MM.1S (cell line): ENCODE measurements at regions not wholly inside any gene's neighbourhood (a gene's known extent, or its start where the extent isn't known, plus 50 kb on each side); places are given as distances from the start of the nearest gene placed in this dataset.

ENCODE experiments used
- DNase-seq: peaks from one replicate; pipeline ENCODE4 v3.0.0-alpha.2; 2015
- H2AFZ ChIP-seq: fragments of 300-600 bp; sonication (generic); 2 replicates; pipeline ENCODE4 v1.6.0; 2016; ENCODE audit warnings: antibody characterized with exemption, low read length
- H3F3A ChIP-seq: fragments of 300-600 bp; sonication (generic); 2 replicates; pipeline ENCODE4 v1.6.1; 2016; ENCODE audit warnings: mild to moderate bottlenecking, antibody characterized with exemption, low read length, moderate library complexity, mixed read lengths; ENCODE audit not compliant: insufficient read depth
- H3K27ac ChIP-seq: fragments of 300-600 bp; sonication (generic); 2 replicates; pipeline ENCODE4 v1.5.1; 2016; ENCODE audit warnings: mild to moderate bottlenecking, low read length
- H3K27me3 ChIP-seq: fragments of 300-600 bp; sonication (generic); replicated peaks from 2 replicates; pipeline ENCODE4 v1.6.0; 2016; ENCODE audit warnings: low read length; ENCODE audit not compliant: insufficient read depth
- H3K36me3 ChIP-seq: fragments of 300-600 bp; sonication (generic); replicated peaks from 2 replicates; pipeline ENCODE4 v1.6.1; 2016; ENCODE audit warnings: mild to moderate bottlenecking, low read length, mixed read lengths; ENCODE audit not compliant: insufficient read depth
- H3K4me1 ChIP-seq: fragments of 300-600 bp; sonication (generic); 2 replicates; pipeline ENCODE4 v1.6.1; 2016; ENCODE audit warnings: low read length, mixed read lengths
- H3K4me2 ChIP-seq: fragments of 300-600 bp; sonication (generic); 2 replicates; pipeline ENCODE4 v1.6.0; 2016; ENCODE audit warnings: low read depth, low read length
- H3K4me3 ChIP-seq: fragments of 300-600 bp; sonication (generic); 2 replicates; pipeline ENCODE4 v1.5.1; 2016; ENCODE audit warnings: low read length, mixed read lengths
- H3K79me2 ChIP-seq: fragments of 300-600 bp; sonication (generic); 2 replicates; pipeline ENCODE4 v1.6.1; 2016; ENCODE audit warnings: mixed run types, low read length, mixed read lengths
- H3K9ac ChIP-seq: fragments of 300-600 bp; sonication (generic); 2 replicates; pipeline ENCODE4 v1.6.1; 2016; ENCODE audit warnings: low read length, mixed read lengths
- H3K9me2 ChIP-seq: fragments of 300-600 bp; sonication (generic); replicated peaks from 2 replicates; pipeline ENCODE4 v1.6.1; 2016; ENCODE audit warnings: mild to moderate bottlenecking, low read length, mixed read lengths; ENCODE audit not compliant: insufficient read depth
- H3K9me3 ChIP-seq: fragments of 300-600 bp; sonication (generic); replicated peaks from 2 replicates; pipeline ENCODE4 v1.6.1; 2016; ENCODE audit warnings: mild to moderate bottlenecking, low read length, mixed read lengths; ENCODE audit not compliant: insufficient read depth
- H4K20me1 ChIP-seq: fragments of 300-600 bp; sonication (generic); 2 replicates; pipeline ENCODE4 v1.6.1; 2016; ENCODE audit warnings: mild to moderate bottlenecking, low read length, moderate library complexity, mixed read lengths; ENCODE audit not compliant: insufficient read depth
- CTCF ChIP-seq: fragments of 300-600 bp; sonication (generic); IDR thresholded peaks from 2 replicates; pipeline ENCODE4 v1.5.1; 2016; ENCODE audit warnings: antibody characterized with exemption, low read length, mixed read lengths
- EZH2 ChIP-seq: fragments of 300-600 bp; sonication (generic); optimal IDR thresholded peaks from 2 replicates; pipeline ENCODE3; 2017; ENCODE audit warnings: low read depth, mild to moderate bottlenecking, antibody characterized with exemption, low read length, mixed read lengths
- EZH2phosphoT487 ChIP-seq: fragments of 300-600 bp; sonication (generic); IDR thresholded peaks from 2 replicates; pipeline ENCODE4 v1.6.1; 2018; ENCODE audit warnings: antibody characterized with exemption, low read length

GRCh38 chr5:103674739-103675138 is 112.2 kb upstream of the NUDT12 start:
- TF ChIP-seq CTCF: no peak
- no peak for TF ChIP-seq EZH2phosphoT487
- TF ChIP-seq EZH2: no peak
- Histone ChIP-seq H3K9ac (no peak overlapping the region), H3K4me2 (no peak overlapping the region), H3K36me3 (no peaks in the 10 kb centered on the region), H4K20me1 (no peaks in the 10 kb centered on the region), H3F3A (no peaks in the 10 kb centered on the region), H3K4me1 (no peaks in the 10 kb centered on the region), H3K27me3 (no peaks in the 10 kb centered on the region), H3K79me2 (no peaks in the 10 kb centered on the region), H2AFZ (no peak overlapping the region), H3K27ac (no peak overlapping the region), H3K9me3 (no peaks in the 10 kb centered on the region), H3K9me2 (no peaks in the 10 kb centered on the region), H3K4me3 (no peak overlapping the region)
- no peak for DNase-seq

- Histone ChIP-seq H3K4me2 (no peak overlapping the region), H2AFZ (no peak overlapping the region), H3K27me3 (no peaks in the 10 kb centered on the region), H3K9me3 (no peaks in the 10 kb centered on the region), H3K4me1 (no peaks in the 10 kb centered on the region), H3K36me3 (no peaks in the 10 kb centered on the region), H3K27ac (no peak overlapping the region), H3K9me2 (no peaks in the 10 kb centered on the region), H3K9ac (no peak overlapping the region), H4K20me1 (no peaks in the 10 kb centered on the region), H3K79me2 (no peaks in the 10 kb centered on the region), H3K4me3 (no peak overlapping the region), H3F3A (no peaks in the 10 kb centered on the region)
- no peak for TF ChIP-seq EZH2phosphoT487
- no peak for TF ChIP-seq CTCF
- TF ChIP-seq EZH2: no peak
- no peak for DNase-seq
These were observed 111.7 kb upstream of the NUDT12 start for GRCh38 chr5:103674251-103674650.

GRCh38 chr5:103669615-103670014 is 107.0 kb upstream of the NUDT12 start:
- Histone ChIP-seq H3K27me3 (no peaks in the 10 kb centered on the region), H3K9ac (no peak overlapping the region), H3K9me2 (no peaks in the 10 kb centered on the region), H2AFZ (no peak overlapping the region), H4K20me1 (no peaks in the 10 kb centered on the region), H3K27ac (no peak overlapping the region), H3K79me2 (no peaks in the 10 kb centered on the region), H3K36me3 (no peaks in the 10 kb centered on the region), H3F3A (no peaks in the 10 kb centered on the region), H3K4me3 (no peak overlapping the region), H3K9me3 (no peaks in the 10 kb centered on the region), H3K4me2 (no peak overlapping the region), H3K4me1 (no peaks in the 10 kb centered on the region)
- no peak for DNase-seq
- TF ChIP-seq CTCF: no peak
- TF ChIP-seq EZH2phosphoT487: no peak
- TF ChIP-seq EZH2: no peak
